IPS DF 6.9 (cell line): ENCODE measurements at regions not wholly inside any gene's neighbourhood (a gene's known extent, or its start where the extent isn't known, plus 50 kb on each side); places are given as distances from the start of the nearest gene placed in this dataset.
"Not testable (repeated sequence)": the region's sequence is repeated elsewhere in the genome, so short reads cannot be mapped to it uniquely, and the experiment has no call there.

ENCODE experiments used
- DNase-seq: peaks from one replicate; pipeline ENCODE4 v3.0.0-alpha.2; 2013; ENCODE audit warnings: low read depth, low spot score
- H3K27ac ChIP-seq: one replicate; pipeline ENCODE4 v1.5.1; 2013; ENCODE audit warnings: low read length, control low read depth
- H3K27me3 ChIP-seq: 2 replicates; pipeline ENCODE4 v1.6.1; 2013; ENCODE audit warnings: mild to moderate bottlenecking, low read length; ENCODE audit not compliant: control insufficient read depth, insufficient read depth
- H3K36me3 ChIP-seq: 2 replicates; pipeline ENCODE4 v1.6.1; 2013; ENCODE audit warnings: low read length; ENCODE audit not compliant: control insufficient read depth, insufficient read depth
- H3K4me1 ChIP-seq: 2 replicates; pipeline ENCODE4 v1.6.1; 2013; ENCODE audit warnings: low read length; ENCODE audit not compliant: control insufficient read depth, insufficient read depth
- H3K4me3 ChIP-seq: 2 replicates; pipeline ENCODE4 v1.5.1; 2013; ENCODE audit warnings: mild to moderate bottlenecking, low read length
- H3K9me3 ChIP-seq: 2 replicates; pipeline ENCODE4 v1.6.1; 2013; ENCODE audit warnings: low read length, inconsistent platforms; ENCODE audit not compliant: control insufficient read depth, insufficient read depth
- WGBS: extraction: QIAGEN DNeasy Blood & Tissue Kit; methylation state at CpG from one replicate; pipeline ENCODE4 v1.1.7; 2013; ENCODE audit warnings: mixed read lengths, missing lambda C conversion rate; ENCODE audit not compliant: insufficient read length, insufficient coverage; 5-methylcytosine and 5-hydroxymethylcytosine counted together

- no CpG with 5 or more reads among the region's 2 CpGs for WGBS
- Histone ChIP-seq H3K9me3 (peaks cover 2% of the 10 kb centered on the region; the same call in 1 of the 2 replicates), H3K4me1 (no peaks in the 10 kb centered on the region), H3K27me3 (no peaks in the 10 kb centered on the region), H3K36me3 (no peaks in the 10 kb centered on the region), H3K4me3 (no peak overlapping the region), H3K27ac (no peak overlapping the region)
- no peak for DNase-seq
Observed at GRCh38 chr13:19362946-19363510, 181.4 kb upstream of the TUBA3C start.

DNA sequence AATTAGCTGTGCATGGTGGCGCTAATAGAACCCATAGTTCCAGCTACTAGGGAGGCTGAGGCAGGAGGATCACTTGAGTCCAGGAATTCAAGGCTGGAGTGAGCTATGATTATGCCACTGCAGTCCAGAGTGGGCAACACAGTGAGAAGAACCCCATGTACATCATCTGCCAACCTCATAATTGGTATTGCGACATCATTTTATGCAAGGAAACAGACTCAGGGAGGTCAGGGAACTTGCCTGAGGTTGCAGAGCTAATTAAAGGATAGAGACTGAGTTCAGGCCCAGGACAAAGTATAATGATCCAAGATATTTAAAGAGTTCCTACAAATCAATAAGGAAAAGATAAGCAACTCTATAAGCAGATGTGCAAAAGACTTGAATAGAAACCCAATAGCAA lies 178.1 kb upstream of the TUBA3C start:
- not testable (repeated sequence) for H3K27ac ChIP-seq, DNase-seq, H3K4me1 ChIP-seq, H3K36me3 ChIP-seq, H3K27me3 ChIP-seq, H3K9me3 ChIP-seq, H3K4me3 ChIP-seq
- no CpG with 5 or more reads among the region's 2 CpGs for WGBS

DNA sequence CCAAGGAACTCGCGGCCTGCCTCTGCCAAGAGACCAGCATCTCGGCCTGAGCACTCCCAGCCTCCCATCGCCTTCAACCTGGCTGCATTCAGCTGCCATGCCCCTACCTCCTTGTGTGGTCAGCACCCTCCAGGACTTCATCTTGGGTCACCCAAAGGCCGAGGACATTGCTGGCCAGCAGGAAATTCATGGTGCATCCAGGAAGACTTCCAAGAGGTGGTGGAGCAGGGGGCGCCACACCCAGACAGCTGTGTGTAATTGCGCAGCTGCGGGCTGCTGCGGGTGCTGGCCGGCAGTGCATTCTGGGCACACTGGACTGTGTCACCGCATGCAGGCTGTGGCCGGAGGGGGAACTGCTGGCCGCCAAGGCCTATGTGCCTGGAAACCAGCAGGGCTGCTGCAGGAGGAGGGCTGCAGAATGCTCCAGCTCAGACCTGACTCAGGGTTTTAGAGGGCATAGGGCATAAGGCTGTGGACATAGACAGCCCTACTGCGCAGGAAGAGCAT lies 164.3 kb upstream of the TUBA3C start:
- Histone ChIP-seq H3K36me3 (no peaks in the 10 kb centered on the region), H3K4me3 (no peak overlapping the region), H3K27ac (no peak overlapping the region), H3K9me3 (peaks cover 4% of the 10 kb centered on the region; the same call in 1 of the 2 replicates), H3K27me3 (no peaks in the 10 kb centered on the region), H3K4me1 (no peaks in the 10 kb centered on the region)
- no peak for DNase-seq
- WGBS, result no CpG with 5 or more reads among the region's 14 CpGs

- H3K4me1 ChIP-seq, result no peaks in the 10 kb centered on the region
- no CpG with 5 or more reads among the region's 10 CpGs for WGBS
- H3K27me3 ChIP-seq, result no peaks in the 10 kb centered on the region
- no peaks in the 10 kb centered on the region for H3K36me3 ChIP-seq
- DNase-seq, result no peak
- no peak overlapping the region for H3K4me3 ChIP-seq
- H3K27ac ChIP-seq, result no peak overlapping the region
- H3K9me3 ChIP-seq, result peaks cover 4% of the 10 kb centered on the region; the same call in 1 of the 2 replicates
Observed at GRCh38 chr13:19345158-19345557, 163.5 kb upstream of the TUBA3C start.

- H3K27ac ChIP-seq, H3K36me3 ChIP-seq, H3K27me3 ChIP-seq, H3K9me3 ChIP-seq, DNase-seq, H3K4me1 ChIP-seq: not testable (repeated sequence)
- 0 out of 2 replicates have a peak overlapping the region, but pooled peaks have one; percentile 17 for H3K4me3 ChIP-seq
- no CpG with 5 or more reads among the region's 50 CpGs for WGBS
Observed at GRCh38 chr13:19344585-19345120, 163.0 kb upstream of the TUBA3C start.

GRCh38 chr13:19332378-19332777 lies 150.8 kb upstream of the TUBA3C start:
- H3K36me3 ChIP-seq, result no peaks in the 10 kb centered on the region
- no peak for DNase-seq
- WGBS, result no CpG with 5 or more reads among the region's 3 CpGs
- no peaks in the 10 kb centered on the region for H3K9me3 ChIP-seq
- no peaks in the 10 kb centered on the region for H3K27me3 ChIP-seq
- no peaks in the 10 kb centered on the region for H3K4me1 ChIP-seq
- no peak overlapping the region for H3K27ac ChIP-seq
- no peak overlapping the region for H3K4me3 ChIP-seq

GRCh38 chr13:19329365-19329764 lies 147.7 kb upstream of the TUBA3C start:
- Histone ChIP-seq H3K27me3 (no peaks in the 10 kb centered on the region), H3K27ac (no peak overlapping the region), H3K4me3 (no peak overlapping the region), H3K9me3 (peaks cover 2% of the 10 kb centered on the region; the same call in 1 of the 2 replicates), H3K36me3 (no peaks in the 10 kb centered on the region), H3K4me1 (no peaks in the 10 kb centered on the region)
- WGBS, result no CpG with 5 or more reads among the region's 3 CpGs
- DNase-seq, result no peak

DNA sequence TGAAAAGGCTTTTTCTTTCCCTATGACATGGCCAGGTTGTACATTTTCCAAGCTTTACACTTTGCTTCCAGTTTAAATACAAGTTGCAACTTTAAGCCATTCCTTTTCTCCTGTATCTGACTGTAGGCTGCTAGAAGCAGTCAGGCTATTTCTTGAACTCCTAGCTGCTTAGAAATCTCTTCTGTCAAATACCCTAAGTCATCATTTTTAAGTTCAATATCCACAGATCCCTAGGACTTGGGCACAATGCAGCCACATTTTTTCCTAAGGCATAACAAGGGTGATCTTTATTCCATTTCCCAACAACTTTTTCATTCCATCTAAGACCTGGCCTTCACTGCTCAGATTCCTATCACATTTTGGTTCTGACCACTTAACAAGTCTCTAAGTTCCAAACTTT lies 142.7 kb upstream of the TUBA3C start:
- Histone ChIP-seq H3K4me3 (no peak overlapping the region), H3K4me1 (no peaks in the 10 kb centered on the region), H3K9me3 (peaks cover 5% of the 10 kb centered on the region), H3K27me3 (no peaks in the 10 kb centered on the region), H3K27ac (no peak overlapping the region), H3K36me3 (no peaks in the 10 kb centered on the region)
- DNase-seq, result no peak

DNA sequence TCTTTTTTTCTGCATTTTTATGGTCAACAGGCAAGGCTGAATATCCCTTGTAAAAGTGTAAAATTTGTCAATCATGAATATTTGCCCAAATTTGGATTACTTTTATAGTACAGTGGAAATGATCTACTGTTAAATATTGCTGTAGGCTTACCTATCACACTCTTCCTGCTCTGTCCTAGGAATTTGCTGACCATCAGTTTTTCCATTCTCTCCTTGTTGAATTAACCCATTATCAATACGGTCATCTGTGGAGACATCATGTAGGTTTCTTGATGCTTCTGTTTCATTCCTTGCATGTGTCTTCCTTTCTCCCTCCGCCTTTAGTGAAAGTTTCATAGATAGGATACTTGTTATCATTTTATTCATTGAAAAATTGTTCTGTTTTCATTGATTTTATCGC lies 139.6 kb upstream of the TUBA3C start:
- Histone ChIP-seq H3K36me3 (no peaks in the 10 kb centered on the region), H3K9me3 (peaks cover 9% of the 10 kb centered on the region), H3K4me1 (no peaks in the 10 kb centered on the region), H3K27me3 (no peaks in the 10 kb centered on the region), H3K27ac (no peak overlapping the region), H3K4me3 (no peak overlapping the region)
- no peak for DNase-seq
- WGBS, result no CpG with 5 or more reads among the region's 3 CpGs

DNA sequence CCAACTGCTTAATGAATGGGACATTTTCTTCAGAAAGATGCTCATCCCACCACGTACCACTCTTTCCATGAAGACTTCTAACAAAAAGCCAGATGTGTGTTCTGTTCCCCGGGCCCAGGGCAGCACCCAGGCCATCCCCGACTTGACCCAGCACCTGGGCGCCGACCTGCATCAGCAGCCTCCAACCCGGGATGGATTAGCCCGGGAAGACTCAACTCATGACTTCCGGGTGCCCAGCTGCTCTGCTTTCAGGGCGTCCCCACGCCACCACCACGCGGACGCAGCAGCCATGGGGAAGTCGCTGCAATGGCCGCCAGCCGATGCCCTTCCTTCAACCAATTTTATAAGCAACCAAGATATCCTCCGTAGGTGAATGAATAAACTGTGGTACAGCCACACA lies 123.8 kb upstream of the TUBA3C start:
- WGBS, result no CpG with 5 or more reads among the region's 17 CpGs
- no peak overlapping the region for H3K4me3 ChIP-seq
- DNase-seq, result no peak
- no peaks in the 10 kb centered on the region for H3K36me3 ChIP-seq
- peaks cover 3% of the 10 kb centered on the region for H3K9me3 ChIP-seq
- no peaks in the 10 kb centered on the region for H3K4me1 ChIP-seq
- no peaks in the 10 kb centered on the region for H3K27me3 ChIP-seq
- H3K27ac ChIP-seq, result no peak overlapping the region

DNA sequence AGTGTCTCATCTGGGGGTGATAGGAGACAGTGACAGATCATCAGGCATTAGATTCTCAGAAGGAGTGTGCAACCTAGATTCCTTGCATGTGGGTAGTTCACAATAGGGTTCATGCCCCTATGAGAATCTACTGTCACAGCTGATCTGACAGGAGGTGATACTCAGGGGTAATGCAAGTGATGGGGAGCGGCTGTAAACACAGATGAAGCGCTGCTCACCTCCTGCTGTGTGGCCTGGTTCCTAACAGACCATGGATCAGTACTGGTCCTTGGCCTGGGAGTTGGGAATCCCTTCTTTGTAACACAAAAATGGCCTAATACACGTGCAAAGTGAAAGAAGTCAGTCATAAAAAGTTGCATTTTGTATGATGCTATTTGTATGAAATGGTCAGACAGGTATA lies 107.6 kb upstream of the TUBA3C start:
- H3K4me1 ChIP-seq, result no peaks in the 10 kb centered on the region
- H3K36me3 ChIP-seq, result no peaks in the 10 kb centered on the region
- H3K9me3 ChIP-seq, result peaks cover 10% of the 10 kb centered on the region
- DNase-seq, result no peak
- H3K27ac ChIP-seq, result no peak overlapping the region
- no peak overlapping the region for H3K4me3 ChIP-seq
- no peaks in the 10 kb centered on the region for H3K27me3 ChIP-seq
- whole genome bisulfite sequencing, result no CpG with 5 or more reads among the region's 3 CpGs
